GM19395 (cell line): ENCODE measurements at regions not wholly inside any gene's neighbourhood (a gene's known extent, or its start where the extent isn't known, plus 50 kb on each side); places are given as distances from the start of the nearest gene placed in this dataset.
"Not testable (repeated sequence)": the region's sequence is repeated elsewhere in the genome, so short reads cannot be mapped to it uniquely, and the experiment has no call there.

ENCODE experiments used
- ATAC-seq: cut with Tn5 transposase; IDR thresholded peaks from one replicate; pipeline ENCODE4 v1.9.1; 2021; ENCODE audit warnings: mild to moderate bottlenecking, moderate library complexity; ENCODE audit not compliant: unreplicated experiment

- ATAC-seq: no peak
Observed at GRCh38 chr2:8437949-8438400, 243.9 kb upstream of the ID2 start.

GRCh38 chr2:8438476-8438875 lies 243.4 kb upstream of the ID2 start:
- ATAC-seq: no peak

GRCh38 chr2:8438996-8439395 lies 242.9 kb upstream of the ID2 start:
- ATAC-seq: no peak

- no peak for ATAC-seq
Observed at GRCh38 chr2:8440029-8440778, 241.7 kb upstream of the ID2 start.

GRCh38 chr2:8441371-8441770 lies 240.5 kb upstream of the ID2 start:
- ATAC-seq: no peak

- peak; percentile 76 for ATAC-seq
Observed at GRCh38 chr2:8441986-8442385, 239.9 kb upstream of the ID2 start.

- no peak for ATAC-seq
Observed at GRCh38 chr2:8442833-8443486, 238.9 kb upstream of the ID2 start.

- no peak for ATAC-seq
Observed at GRCh38 chr2:8445580-8445979, 236.3 kb upstream of the ID2 start.

- ATAC-seq: not testable (repeated sequence)
Observed at GRCh38 chr2:8446751-8447150, 235.1 kb upstream of the ID2 start.

- ATAC-seq: no peak
Observed at GRCh38 chr2:8447610-8448221, 234.1 kb upstream of the ID2 start.

GRCh38 chr2:8448824-8449556 lies 232.9 kb upstream of the ID2 start:
- ATAC-seq: no peak

- ATAC-seq: no peak
Observed at GRCh38 chr2:8451273-8451672, 230.6 kb upstream of the ID2 start.

- ATAC-seq: no peak
Observed at GRCh38 chr2:8452296-8452695, 229.6 kb upstream of the ID2 start.

- ATAC-seq: no peak
Observed at GRCh38 chr2:8452979-8453903, 228.6 kb upstream of the ID2 start.

GRCh38 chr2:8453904-8454302 lies 228.0 kb upstream of the ID2 start:
- ATAC-seq: no peak

GRCh38 chr2:8454797-8455196 lies 227.1 kb upstream of the ID2 start:
- ATAC-seq: no peak

- no peak for ATAC-seq
Observed at GRCh38 chr2:8455236-8456150, 226.4 kb upstream of the ID2 start.

- peak; percentile 75 for ATAC-seq
Observed at GRCh38 chr2:8456151-8457091, 225.4 kb upstream of the ID2 start.
